A549 (cell line): ENCODE measurements at regions not wholly inside any gene's neighbourhood (a gene's known extent, or its start where the extent isn't known, plus 50 kb on each side); places are given as distances from the start of the nearest gene placed in this dataset.

Source experiments
- CEBPB ChIP-seq, 2 experiments: fragments of >200 bp in 1 of 2; sonication (Bioruptor Twin) in 1 of 2; formaldehyde crosslinking in 1 of 2; IDR thresholded peaks; 2 replicates each; pipeline ENCODE4 v1.6.1; 2012 to 2016
- TF ChIP-seq, protein P1 (sequence below): fragments of >200 bp; sonication (Bioruptor Twin); formaldehyde crosslinking; IDR thresholded peaks from 3 replicates; pipeline ENCODE4 v1.5.1; 2016

DNA sequence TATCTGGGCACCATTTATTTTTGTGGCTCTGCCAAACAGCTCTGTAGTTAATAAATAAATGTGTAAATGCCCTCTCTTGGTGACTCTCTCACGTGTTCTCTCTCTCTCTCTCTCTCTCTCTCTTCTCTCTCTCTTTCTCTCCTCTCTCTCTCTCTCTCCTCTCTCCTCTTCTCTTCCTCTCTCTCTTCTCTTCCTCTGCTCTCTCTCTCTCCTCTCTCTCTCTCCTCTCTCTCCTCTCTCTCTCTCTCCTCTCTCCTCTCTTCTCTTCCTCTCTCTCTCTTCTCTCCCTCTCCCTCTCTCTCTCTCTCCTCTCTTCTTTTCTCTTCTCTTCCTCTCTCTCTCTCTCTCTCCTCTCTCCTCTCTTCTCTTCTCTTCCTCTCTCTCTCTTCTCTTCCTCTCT lies 145.8 kb upstream of the TMEM72 start:
- TF ChIP-seq, protein P1, sequence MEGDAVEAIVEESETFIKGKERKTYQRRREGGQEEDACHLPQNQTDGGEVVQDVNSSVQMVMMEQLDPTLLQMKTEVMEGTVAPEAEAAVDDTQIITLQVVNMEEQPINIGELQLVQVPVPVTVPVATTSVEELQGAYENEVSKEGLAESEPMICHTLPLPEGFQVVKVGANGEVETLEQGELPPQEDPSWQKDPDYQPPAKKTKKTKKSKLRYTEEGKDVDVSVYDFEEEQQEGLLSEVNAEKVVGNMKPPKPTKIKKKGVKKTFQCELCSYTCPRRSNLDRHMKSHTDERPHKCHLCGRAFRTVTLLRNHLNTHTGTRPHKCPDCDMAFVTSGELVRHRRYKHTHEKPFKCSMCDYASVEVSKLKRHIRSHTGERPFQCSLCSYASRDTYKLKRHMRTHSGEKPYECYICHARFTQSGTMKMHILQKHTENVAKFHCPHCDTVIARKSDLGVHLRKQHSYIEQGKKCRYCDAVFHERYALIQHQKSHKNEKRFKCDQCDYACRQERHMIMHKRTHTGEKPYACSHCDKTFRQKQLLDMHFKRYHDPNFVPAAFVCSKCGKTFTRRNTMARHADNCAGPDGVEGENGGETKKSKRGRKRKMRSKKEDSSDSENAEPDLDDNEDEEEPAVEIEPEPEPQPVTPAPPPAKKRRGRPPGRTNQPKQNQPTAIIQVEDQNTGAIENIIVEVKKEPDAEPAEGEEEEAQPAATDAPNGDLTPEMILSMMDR = no peak
- no peak for TF ChIP-seq CEBPB (IDR thresholded peaks at IDR 0.05)
